Stimulated activated CD4-positive, alpha-beta T cell treated with anti-CD3 and anti-CD28 coated beads, Interleukin-2, amount 100 ng/mL, for 4 hours (primary cell): ENCODE measurements at regions not wholly inside any gene's neighbourhood (a gene's known extent, or its start where the extent isn't known, plus 50 kb on each side); places are given as distances from the start of the nearest gene placed in this dataset.
"Not testable (repeated sequence)": the region's sequence is repeated elsewhere in the genome, so short reads cannot be mapped to it uniquely, and the experiment has no call there.

ENCODE experiments used
- DNase-seq: peaks from one replicate; pipeline ENCODE4 v3.0.0-alpha.2; 2020; ENCODE audit warnings: low read depth

DNA sequence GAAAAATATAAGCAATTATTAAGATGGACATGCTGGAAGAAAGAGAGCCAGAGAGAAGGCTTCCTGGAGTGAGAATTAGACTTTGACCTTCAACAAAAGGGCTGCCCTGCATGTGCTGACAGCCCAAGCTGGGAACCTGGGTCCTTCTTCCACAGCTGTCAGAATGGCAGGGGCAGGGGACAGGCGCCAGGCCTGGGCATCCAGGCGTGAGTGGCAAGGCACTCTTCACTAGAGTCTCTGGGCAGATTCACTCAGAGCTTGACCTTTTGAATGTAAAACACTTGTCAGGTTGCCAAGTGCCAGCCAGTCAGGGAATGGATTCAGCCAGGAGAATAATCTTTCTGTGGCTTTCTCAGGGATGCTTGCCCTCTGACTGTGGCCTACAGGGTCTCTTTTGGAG, 119.1 kb upstream of the CLINT1 start:
- no peak for DNase-seq

DNA sequence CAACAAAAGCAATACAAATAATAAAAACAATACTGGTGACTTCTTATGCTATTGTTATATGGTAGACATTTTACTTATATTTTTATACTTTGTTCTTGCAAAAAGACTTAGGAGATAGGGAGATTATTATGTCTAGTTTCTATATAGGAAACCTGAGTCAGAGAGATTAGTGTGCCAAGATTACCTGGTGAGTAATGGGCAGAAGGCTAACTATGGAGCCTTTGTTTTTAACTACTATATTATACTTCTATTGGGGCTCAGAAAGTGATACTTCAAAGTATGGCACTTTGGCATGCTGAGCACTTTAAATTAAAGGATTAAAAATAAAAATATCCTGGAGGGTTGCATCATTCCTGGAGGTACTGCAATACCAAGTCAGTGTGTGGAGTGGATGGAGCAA, 117.5 kb upstream of the CLINT1 start:
- DNase-seq = no peak

DNA sequence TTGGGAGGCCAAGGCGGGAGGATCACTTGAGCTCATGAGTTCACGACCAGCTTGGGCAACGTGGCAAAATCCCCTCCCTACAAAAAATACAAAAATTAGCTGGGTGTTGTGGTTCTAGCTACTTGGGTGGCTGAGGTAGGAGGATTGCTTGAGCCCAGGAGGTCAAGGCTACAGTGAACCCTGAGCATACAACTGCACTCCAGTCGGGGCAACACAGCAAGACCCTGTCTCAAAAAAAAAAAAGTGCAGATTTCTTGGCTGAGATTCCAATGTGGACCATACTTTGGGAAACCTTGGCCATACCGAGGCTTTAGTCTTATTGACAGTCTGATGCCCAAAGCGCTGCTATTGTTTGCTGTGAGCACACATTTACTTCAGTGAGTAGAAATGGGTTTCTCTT, 113.6 kb upstream of the CLINT1 start:
- no peak for DNase-seq

DNA sequence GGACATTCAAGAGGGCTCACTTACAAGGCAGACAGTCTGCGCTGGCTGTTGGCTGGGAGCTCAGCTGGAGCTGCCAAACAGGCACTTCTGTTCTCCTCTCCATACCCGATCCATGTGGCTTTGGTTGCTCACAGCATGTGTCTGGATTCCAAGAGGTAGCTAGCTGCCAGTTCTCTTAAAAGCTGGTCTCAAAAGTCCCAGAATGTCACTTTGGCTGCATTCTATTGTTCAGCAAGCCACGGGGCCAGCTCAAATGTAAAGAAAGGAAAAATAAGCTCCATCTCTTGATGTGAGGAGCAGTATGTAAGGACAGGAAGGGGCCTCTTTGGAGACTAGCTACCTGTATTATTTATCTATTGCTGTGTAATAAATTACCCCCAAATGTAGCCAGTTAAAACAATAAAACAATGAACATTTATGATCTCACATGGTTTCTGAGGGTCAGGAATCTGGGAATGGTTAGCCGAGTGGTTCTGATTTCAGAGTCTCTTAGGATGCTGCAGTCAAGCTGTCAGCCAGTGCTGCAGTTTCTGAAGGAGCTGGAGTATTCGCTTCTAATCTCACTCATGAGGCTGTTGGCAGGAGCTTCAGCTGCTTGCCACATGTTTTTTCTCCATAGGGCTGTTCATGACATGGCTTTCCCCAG, 112.7 kb upstream of the CLINT1 start:
- DNase-seq = no peak

DNA sequence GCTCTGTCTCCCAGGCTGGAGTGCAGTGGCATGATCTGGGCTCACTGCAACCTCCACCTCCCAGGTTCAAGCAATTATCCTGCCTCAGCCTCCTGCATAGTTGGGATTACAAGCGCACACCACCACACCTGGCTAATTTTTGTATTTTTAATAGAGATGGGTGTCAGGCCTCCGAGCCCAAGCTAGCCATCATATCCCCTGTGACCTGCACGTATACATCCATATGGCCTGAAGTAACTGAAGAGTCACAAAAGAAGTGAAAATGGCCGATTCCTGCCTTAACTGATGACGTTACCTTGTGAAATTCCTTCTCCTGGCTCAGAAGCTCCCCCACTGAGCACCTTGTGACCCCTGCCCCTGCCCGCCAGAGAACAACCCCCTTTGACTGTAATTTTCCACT, 109.6 kb upstream of the CLINT1 start:
- not testable (repeated sequence) for DNase-seq

DNA sequence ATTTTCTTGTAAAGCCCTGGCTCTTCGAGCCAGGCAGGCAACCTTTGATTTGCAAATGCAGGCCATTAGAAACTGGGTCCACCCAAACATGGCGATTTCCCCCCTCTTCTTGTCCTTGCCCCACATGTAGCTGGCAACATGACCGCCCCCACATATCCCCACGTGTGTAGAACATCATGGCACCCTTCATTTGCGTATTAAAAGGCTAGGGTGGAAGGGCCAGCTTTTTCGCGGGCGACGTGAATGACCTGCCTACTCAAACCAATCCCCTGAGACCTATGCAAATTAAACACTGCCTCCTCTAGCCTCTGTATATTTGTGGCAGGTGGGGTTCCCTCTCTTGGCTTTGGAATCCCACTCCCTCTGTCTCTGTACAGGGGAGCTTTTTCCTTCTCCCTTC, 107.0 kb upstream of the CLINT1 start:
- DNase-seq = no peak

DNA sequence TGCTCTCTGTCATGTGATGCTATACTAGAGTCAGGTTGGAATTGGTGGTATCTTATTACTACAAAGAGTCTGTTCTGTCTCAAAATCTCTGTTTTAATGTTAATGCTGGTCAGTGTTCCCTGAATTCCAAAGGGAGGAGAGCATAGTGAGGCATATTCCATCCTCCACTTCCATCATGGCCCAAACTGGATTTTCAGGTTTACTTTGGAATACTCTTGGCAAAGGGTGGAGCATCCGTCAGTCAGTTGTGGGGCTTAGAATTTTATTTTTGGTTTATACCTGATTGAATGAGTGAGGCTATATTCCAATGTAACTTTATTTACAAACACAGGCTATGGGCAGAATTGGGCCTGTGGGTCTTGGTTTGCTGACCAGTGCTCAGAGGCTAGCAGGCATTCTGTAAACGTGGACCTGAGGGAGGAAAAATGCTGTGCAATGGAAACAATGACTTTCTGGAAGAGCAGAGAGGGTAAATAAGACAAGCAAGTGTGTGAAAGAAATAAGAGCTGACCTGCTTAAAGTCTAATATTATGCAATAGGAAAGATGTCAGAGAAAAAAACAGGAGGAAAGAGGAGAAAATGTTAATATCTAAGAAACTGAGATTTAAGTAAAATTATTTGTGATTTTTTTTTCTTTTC, 106.2 kb upstream of the CLINT1 start:
- no peak for DNase-seq

DNA sequence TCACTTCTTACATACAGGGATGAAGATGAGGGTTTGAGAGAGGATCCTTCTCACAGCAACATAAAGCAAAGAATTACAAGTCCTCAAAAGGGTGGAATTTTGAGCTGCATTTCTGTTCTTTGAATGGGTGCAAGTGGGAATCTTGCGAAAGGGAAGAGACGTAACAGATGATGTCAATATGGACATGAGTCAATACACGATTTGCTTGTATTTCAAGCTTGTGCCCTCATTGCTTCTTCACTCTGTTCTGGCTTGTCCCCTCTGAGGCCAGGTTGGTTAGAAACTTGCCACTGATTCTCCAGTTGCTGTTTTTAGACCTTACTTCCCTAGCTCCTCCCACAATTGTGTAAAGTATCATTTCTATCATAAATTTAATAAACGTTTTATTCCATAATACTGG, 104.8 kb upstream of the CLINT1 start:
- no peak for DNase-seq

DNA sequence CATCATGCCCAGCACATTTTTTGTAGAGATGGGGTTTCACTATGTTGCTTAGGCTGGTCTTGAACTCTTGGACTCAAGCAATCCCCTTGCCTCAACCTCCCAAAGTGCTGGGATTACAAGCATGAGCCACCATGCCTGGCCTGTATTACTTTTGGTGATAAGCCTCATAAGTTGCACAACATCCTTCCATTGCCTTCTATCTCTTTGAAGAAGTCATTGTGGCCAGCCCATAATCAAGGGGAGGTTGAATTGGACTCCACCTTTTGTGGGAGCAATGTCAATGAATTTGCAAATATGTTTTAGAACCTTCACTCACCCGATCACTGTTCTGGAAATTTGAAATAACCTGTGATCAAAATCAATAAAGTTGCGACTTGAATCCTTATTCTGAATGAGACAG, 104.3 kb upstream of the CLINT1 start:
- DNase-seq = no peak

DNA sequence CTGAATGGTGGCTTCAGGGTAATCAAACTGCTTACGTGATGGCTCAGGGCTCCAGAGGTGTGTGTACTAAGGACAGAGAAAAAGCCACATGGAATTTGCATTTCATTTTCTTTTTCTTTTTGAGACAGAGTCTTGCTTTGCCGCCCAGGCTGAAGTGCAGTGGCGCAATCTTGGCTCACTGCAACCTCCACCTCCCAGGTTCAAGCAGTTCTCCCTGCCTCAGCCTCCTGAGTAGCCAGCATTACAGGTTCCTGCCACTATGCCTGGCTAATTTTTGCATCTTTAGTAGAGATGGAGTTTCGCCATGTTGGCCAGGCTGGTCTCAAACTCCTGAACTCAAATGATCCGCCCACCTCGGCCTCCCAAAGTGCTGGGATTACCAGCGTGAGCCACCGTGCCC, 103.7 kb upstream of the CLINT1 start:
- DNase-seq = not testable (repeated sequence)

DNA sequence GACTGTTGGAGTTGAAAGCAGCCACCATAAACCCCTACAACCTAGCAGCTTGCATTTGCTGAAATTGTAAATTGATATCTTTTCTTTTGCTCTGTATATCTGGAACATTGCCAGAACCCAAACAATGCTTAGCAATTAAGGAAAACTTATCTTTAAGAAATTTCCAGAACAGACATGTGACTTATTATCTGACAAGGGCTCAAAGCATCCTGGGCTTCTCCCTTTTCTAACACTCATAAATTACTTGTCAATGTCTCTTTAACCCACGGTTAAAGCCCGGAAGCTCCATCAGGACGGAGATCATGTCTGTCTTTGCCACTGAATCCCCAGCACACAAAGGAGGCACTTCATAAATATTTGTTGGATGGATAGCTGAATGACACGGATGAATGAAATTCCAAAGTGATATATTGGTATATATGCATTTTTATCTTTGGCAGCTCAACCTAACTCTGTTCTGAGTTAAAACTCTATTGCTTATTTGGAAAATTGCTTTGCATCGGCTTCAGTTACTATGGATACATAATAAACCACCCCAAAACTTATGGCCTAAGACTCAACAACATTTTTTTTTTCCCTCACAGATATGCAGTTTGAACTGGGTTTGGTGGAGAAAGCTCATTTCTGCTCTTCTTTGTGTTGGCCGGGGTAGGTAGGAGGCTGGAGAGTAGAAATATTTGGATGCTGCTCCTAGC, 103.1 kb upstream of the CLINT1 start:
- no peak for DNase-seq

DNA sequence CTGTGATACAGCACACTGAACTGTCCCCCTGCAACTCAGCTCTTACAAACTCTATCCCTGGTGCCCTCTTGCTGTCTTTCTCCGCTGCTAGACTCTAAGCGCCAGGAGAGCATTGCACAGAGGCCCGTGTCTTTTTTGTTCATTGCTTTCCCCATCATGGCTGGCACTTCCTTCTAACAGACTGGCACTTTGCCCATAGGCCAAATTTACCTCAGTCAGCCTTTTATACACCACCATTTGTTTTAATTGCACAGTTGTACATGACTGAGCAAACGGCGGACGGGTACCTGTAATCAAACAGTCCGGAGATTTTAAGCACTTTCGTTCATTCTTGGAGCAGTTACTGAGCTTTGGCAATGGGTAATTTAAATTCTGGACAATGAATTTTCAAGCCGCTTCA, 102.2 kb upstream of the CLINT1 start:
- no peak for DNase-seq

DNA sequence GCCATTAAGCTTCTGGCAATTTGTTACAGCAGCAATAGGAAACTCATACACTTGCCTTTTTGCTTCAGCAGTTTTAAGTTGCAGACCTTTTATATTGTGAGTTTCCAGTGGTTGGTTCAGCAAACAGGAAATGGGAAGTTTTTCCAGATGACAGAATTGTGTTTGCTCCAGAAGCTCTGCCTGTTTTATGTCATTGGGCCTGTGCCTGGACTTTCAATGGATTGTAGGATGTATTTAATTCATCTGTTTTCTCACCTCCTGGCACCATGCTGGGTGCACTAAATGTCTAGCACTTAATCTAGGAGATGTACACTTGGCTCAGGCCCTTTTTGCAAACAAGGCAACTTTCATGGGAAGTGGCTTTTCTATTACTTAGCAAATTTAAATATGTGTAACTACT, 100.4 kb upstream of the CLINT1 start:
- DNase-seq = no peak

DNA sequence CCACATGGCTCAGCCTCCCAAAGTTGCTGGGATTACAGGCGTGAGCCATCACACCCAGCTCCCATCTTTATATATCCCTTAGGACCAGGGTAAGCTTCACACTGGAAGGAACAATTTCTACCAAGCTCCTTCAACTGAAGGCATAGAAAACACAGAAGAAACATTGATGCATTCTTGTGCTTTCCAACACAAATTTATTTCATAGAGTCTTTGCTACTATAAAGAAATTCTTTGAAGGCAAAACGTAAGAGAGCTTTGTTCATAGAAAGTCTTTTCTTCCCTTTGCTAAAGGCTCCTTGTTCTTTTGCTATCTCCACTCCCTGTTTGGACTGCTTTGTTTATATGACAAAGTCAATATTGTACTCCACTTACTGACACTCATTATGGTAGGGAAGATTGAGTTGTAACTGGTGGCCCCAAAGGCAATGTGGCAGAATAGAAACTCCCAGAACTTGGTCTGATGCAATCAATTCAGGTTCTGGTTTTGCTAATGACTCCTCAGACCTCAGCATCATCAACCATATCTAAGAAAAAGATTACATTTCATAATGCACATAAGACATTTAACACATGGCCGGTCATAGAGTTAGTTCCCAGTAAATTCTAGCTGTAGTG, 97.4 kb upstream of the CLINT1 start:
- no peak for DNase-seq

DNA sequence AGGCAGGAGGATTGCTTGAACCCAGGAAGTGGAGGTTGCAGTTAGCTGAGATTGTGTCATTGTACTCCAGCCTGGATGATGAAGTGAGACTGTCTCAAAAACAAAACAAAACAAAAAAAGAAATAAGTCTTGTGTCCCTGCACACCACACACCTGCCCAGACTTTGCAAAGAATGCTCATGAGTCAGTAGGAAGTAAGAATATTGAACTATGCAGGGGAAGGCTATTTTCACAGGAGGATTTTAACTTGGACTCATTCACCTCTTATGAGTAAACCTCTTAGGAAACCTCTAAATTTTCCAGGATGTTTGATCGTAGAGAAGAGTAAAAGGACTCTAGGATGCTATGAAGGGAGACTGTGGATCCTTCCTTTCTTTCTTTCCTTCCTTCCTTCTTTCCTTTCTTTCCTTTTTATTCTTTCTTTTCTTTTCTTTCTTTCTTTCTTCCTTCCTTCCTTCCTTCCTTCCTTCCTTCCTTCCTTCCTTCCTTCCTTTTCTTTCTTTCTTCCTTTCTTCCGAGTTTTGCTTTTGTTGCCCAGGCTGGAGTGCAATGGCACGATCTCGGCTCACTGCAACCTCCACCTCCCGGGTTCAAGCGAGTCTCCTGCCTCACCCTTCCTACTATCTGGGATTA, 96.7 kb upstream of the CLINT1 start:
- DNase-seq = no peak

DNA sequence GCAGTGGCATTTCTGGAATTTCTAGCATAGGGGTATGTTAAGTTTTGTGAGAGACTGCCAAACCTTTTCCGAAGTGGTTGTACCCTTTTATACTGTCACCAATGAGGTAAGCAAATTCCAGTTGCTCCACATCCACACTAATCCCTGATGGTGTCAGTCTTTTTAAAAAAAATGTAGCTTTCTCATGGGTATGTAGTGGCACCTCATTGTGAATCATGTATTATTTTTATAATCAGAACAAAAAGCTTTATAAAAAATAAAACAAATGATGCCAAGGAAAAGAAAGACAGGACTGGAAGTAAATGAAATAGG, 93.4 kb upstream of the CLINT1 start:
- DNase-seq = no peak

DNA sequence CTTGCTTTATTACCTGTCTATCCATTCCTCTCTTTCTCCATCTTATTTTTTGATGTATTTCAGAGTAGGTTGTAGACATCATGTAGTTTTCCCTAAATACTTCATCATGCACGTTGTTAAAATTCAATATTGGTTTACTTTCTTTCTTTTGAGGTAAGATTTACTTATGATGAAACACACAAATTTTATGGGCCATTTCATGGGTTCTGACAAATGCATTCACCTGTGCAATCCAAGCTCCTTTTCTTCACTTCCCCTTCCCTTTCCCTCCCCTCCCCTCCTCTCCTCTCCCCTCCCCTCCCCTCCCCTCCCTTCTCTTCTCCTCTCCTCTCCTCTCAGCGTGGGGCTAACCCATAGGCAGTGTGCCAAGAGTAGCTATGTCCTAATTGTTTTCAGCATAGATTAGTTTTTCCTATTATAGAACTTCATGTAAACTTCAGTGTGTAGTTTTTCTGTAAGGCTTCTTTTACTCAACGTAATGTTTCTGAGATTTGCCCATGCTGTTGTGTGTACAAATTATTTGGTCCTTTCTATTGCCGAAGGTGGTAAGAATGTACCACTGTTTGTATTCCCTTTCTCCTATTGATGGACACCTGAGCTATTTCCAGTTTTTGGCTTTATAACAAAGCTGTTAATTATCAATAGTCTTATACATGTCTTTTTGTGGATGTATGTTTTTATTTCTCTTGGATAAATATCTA, 92.9 kb upstream of the CLINT1 start:
- DNase-seq = no peak

DNA sequence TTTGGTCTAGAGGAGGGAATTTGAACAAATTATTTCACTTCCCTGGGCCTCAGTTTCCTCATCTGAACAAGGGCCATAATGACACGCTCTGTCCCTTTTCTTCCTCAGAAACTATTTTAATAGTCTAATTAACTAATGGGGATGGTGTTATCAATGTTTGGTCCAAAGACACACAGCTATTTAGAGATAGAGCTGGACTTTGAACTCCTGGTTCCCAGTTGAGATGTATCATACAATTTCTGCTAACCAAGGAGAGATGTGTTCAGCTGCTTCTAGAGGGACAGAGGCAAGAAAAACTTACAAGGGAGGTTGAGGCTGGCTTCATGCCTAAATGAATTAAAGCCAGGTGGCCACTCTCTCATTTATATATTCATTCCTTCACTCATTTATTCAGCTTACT, 90.6 kb upstream of the CLINT1 start:
- no peak for DNase-seq

DNA sequence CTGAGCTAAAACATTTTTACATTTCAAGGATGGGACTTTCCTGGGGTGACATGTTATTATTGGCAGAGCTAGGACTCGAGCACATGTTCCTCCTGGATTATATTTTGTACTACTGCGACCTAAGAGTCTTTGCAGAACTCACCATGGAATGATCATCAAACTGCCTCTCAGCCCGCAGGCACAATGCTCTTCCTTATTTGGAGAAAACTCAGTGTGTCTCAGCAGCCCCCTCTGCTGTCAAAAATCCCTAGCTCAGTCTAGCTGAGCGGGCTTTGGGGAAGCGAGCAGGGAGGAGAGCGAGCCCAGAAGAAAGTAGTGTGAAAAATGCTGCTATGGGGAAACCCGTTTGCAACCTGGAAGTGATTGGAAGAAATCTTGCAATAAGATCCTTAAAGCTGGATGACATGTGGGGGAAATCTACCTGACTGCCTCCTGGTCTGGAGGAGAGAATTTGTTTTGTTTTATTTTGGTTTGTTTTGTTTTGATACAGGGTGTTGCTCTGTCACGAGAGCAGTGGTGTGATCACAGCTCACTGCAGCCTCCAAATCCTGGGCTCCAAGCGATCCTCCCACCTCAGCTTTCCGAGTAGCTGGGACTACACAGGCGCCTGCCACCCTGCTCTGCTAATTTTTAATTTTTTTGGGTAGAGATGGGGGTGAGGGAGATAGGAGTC, 89.9 kb upstream of the CLINT1 start:
- DNase-seq = peak; percentile 65

DNA sequence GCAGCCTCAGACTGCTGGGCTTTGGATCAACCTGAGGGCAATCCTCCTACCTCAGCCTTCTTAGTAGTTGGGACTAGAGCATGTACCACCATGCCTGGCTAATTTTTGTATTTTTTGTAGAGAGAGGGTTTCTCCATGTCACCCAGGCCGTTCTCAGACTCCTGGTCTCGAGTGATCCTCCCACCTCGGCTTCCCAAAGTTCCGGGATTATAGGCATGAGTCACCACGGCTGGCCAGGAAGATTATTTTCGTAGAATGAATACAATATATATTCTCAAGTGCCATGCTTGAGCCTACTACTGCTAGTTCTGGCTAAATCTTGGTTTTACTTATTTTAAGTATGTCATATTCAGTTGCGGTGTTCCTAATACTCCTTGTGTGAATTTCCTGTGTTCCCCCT, 88.2 kb upstream of the CLINT1 start:
- no peak for DNase-seq

DNA sequence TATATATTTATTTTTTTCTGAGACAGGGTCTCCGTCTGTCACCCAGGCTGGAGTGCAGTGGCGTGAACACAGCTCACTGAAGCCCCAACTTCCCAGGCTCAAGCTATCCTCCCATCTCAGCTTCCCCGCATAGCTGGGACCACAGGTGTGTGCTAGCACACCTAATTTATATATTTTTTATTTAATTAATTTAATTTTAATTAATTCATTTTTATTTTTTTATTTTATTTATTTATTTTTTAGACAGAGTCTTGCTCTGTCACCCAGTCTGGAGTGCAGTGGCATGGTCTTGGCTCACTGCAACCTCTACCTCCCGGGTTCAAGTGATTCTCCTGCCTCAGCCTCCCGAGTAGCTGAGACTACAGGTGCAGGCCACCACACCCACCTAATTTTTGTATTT, 86.9 kb upstream of the CLINT1 start:
- not testable (repeated sequence) for DNase-seq

DNA sequence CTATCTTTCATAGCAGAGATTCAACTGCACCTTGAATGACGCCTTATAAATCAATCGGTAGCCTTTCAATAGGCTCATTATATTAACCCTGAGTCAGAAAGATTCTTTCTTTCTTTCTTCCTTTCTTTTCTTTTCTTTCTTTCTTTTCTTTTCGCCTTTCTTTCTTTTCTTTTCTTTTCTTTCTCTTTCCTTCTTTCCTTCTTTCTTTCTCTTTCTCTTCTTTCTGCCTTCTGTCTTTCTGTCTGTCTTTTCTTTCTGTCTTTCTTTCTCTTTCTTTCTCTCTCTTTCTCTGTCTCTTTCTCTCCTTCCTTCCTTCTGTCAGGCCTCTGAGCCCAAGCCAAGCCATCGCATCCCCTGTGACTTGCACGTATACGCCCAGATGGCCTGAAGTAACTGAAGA, 86.0 kb upstream of the CLINT1 start:
- no peak for DNase-seq
